ENCODE measurements at regions not wholly inside any gene's neighbourhood (a gene's known extent, or its start where the extent isn't known, plus 50 kb on each side); places are given as distances from the start of the nearest gene placed in this dataset.

DNA sequence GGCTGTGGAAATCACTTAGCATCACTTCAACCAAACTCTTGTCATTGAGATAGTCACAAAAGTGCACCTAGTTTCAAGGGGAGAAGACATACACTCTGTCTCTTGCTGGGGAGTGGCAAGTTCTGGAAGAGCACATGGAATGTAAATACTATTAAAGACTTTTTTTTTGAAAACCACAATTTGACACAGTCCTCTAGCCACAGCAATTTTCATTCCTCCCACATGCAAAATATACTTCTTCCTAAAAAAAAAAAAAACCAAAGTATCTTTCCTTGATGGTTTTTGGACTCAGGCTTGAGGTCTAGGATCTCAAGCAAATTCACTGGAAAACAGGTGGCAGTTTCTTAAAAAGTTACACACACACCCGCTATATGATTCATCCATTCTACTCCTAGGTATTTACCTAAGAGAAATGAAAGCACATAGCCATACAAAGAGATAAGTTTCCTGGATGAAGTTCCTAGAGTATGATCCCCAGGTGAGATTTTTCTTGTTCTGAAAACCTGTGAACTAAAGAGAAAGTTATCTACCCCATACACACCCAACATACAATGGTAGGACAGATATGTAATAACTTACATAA is 295.8 kb downstream of the SP3 start:
- peak; percentile 3 for DNase-seq (ENCODE audit: low spot score)

DNA sequence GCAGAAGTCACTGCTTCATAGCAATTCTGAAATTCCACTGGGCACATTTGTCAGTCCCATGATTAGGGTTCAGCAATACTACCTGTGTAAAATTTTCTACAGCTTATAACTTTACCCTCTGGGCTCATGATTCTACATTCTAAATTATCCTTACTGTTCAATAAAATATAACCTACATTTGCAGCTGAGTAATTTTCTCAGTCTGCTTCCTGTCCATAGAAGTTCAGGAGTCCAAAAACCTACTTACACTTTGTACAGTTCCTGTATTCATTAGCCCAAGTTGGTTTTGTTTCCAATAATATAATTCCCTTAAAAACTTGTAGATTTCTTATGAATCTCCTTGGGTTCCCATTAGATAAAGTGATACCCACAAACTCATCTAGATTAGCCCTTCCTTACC is 295.3 kb downstream of the SP3 start:
- no peak for DNase-seq (ENCODE audit: low spot score)

DNA sequence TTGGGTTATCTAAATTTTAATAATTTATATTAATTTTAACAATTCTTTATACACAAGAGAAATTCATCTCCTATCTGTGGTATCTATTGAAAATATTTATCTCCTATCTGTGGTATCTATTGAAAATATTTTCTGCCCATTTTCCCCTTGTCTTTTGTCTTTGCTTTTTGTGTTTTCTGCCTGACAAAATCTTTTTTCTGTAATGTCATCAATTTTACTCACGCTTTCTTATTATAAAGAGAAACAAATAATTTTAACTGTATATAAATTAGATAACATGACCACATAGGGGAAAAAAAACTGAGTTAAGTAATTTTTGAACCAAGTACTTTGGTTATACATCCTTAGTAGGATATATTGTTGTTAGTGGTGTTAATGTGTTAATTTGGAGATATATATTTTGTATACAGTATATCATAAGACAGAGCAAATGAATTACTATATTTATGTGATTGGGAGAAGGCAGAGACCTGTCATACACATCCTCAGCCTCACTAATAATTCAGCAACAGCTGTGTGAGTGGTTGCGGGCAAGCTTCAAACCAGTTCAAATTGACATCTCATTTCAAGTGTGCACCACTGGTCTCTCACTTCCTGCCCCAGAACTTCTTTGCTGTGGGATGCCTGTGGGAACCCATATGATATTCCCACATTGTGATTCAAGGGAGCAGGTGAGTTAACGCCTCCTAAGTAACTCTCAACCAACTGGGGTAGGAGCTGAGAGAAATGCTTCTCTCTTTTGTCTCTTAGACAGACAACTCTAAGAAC is 292.4 kb downstream of the SP3 start:
- no peak for DNase-seq (ENCODE audit: low spot score)

DNA sequence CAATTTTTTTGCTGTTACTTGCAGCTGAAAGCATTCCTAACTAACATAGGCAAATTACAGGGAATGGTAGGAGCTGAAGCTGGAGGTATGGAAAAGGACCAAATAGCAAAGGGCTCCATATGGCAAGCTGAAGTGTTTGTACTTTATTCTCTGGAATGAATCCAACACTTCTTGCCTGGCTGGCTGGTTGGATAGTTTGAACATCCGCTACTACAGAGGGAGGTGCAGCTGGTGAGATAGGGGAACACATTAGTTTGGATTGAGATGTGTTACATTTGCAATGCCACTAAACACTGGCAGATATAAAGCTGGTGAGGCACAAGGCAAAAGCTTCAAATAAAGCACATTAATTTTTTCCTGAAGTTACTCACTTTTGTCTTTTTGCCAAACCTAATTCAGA is 291.5 kb downstream of the SP3 start:
- no peak for DNase-seq (ENCODE audit: low spot score)

DNA sequence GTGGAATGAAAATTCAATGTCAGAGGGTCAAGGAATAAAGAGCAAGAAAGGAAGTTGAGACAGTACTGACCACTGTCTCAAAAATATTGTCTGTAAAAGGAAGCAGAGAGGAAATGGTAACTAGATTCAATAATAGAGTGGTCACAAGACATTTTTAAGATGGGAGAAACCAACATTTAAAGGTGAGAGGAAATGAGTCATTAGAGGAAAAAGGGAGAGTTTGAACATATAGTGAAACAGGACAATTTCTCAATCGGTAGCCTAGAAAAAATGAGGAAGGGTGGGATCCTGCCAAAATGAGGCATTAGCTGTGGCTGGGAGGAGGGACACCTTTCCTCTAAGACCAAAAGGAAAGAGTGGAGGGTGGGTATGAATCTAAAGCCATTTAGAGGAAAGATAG is 288.5 kb downstream of the SP3 start:
- DNase-seq (ENCODE audit: low spot score): no peak

DNA sequence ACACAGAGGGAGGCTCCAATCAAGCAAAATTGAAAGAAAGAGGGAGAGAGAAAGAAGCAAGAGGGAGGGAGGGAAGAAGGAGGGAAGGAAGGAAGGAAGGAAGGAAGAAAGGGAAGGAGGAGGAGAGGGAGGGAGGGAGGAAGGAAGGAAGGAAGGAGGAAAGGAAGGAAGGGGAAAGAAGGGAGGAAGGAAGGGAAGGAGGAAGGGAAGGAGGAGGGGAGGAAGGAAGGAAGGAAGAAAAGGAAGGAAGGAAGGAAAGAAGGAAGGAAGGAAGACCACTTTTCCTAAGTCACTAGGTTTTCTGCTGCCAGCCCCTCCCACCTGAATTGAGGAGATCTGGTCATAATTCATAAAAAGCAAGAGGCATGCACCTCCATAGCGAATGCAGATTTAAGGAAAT is 287.0 kb downstream of the SP3 start:
- no peak for DNase-seq (ENCODE audit: low spot score)

DNA sequence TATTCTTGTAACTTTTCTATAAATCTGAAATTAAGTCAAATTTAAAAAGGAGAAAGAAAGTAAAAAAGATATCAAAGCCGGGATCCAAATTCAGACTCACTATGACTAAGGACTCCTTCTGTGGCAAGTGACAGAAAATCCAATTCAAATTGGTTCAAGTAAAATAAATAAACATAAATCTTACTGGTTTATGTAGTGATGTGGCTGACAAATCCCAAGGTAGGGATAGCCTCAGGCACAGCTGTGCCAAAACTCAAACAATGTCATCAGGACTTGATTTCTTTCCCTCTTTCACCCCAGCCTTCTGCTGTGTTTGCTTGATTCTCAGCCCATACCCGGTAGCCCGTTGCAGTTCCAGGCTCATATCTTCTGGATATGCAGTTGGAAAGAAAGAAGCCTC is 284.6 kb downstream of the SP3 start:
- DNase-seq (ENCODE audit: low spot score): no peak

DNA sequence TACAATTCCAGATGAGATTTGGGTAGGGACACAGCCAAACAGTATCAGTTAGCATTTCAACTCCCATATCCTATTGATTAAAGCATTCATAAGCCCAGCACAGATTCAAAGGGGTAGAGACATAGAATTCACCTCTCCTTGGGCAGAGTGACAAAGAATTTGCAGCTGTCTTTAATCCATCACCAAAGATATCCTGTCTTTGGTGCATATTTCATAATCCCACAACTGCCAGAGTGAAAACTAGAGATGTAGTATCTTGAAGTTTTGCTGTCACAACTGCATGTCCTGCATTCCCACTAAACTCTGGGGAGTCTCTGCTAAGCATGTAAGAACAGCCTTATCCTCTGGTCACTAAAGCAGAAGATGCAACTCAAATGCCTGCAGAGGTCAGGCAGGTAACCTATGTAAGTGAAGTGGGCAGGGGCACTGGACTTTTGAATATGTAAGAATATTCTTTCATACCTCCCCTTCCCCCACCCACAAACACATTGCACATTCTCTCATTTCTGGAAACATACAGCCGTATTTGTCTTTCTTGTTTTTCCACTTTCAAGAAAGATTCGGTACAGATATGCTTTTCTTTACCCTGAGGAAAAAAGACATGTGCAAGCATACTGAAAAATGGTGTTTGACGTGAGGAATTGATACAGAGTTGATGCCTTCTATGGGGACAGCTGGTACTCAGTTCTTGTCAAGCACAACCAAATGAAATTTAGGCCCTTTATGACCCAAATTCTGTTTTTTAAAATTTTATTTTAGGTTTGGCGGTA is 283.1 kb downstream of the SP3 start:
- DNase-seq (ENCODE audit: low spot score): no peak

DNA sequence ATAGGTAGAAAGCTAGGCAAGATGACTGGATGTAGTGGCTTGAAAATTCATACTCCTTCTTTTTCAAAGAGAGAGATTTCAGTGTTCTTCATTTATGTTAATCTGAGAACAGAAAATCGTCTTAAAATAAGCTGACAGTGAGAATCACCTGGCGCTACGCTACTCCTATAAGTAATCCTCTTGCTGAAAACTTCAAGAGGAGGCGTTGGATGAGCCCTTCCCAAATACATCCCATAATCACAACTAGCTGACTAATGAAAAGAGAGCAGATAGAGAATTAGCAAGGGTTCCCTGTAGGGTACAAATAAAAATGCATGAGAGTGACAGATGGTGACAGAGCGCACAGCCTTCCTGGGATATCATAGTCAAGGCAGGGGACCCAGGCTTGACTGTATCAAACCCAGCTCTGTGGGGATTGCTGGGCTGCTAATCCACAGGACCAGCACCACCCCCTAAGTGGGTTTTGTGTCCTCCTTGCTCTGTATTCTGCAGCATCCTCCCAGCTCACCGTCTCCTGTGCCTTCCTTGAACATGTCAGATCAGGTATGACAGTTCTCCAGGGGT is 280.2 kb downstream of the SP3 start:
- no peak for DNase-seq (ENCODE audit: low spot score)

DNA sequence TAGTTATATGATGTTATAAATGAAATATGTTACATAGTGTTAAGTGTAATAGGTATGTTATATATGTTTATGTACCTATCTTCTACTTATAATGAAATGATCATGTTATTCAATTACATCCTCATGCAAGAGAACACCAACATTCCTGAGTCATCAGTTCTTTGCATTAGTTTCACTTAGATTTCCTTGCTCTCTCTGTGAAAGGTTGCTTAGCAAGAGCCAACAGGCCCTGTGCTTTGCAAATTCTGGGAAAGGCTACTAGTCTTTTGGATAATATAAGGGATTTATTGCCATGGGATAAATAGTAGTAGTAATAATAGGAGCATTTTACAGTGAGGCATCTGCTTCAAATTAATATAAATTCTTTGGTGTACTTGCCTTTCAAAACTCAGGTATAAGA is 274.8 kb downstream of the SP3 start:
- no peak for DNase-seq (ENCODE audit: low spot score)

DNA sequence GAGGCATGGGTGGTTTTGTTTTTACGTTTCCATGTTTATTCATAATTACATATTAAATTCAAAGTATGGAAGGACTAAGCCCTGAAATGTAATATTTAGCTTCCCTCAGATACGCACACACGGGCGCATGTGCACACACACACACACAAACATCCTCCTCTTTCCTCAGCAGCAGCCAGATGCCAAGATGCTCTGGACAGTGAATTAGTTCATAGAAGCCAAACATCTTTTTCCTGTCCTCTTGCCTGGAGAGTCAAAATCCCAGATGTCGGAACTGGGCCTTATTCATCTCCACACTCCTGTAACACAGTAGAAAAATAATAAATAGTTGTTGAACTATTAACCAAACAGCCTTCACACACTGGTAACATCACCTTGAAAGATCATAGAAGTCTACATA is 273.1 kb downstream of the SP3 start:
- DNase-seq (ENCODE audit: low spot score): no peak

DNA sequence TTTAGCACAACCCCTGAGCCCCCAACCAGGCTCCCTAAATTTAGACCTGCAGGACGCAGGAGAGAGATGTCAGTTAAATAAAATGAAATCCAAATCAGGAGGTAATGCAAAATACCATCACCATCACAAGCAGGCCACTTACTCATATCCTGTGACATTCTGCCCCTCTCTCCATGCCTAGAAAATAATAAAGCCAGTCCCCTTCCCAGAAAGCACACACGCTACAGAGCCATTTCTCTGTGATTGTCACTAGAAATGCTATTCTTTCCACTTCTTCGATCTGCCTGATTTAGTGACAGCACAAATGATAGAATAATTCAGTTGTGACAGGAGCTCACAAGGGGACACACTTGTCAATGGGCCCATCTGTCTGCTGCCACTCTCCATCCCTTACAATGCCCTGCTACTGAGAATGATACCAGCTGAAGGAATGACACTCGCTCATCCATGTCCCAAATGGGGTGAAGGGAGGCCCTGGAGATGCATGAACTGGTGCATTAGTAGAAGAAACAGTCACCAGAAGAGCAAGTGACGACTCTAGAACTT is 272.1 kb downstream of the SP3 start:
- DNase-seq (ENCODE audit: low spot score): no peak

DNA sequence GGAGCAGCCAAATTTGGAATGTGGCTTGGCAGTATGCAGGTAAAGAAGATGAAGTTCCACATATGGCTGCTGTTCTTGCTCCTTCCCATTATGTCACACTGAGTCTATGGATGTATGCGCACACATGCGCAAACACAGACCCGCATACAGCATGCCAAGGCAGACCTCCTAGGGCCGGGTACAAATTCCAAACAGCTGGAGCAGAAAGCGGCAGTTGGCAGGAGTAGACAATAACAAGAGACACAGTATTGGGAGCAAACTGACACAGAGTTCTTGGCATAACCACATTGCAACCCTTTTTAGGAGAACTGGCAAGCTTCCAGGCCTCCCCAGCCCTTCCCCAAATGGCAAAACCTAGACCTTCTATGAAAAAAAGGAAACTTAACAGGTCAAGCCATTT is 268.9 kb downstream of the SP3 start:
- DNase-seq (ENCODE audit: low spot score): no peak

DNA sequence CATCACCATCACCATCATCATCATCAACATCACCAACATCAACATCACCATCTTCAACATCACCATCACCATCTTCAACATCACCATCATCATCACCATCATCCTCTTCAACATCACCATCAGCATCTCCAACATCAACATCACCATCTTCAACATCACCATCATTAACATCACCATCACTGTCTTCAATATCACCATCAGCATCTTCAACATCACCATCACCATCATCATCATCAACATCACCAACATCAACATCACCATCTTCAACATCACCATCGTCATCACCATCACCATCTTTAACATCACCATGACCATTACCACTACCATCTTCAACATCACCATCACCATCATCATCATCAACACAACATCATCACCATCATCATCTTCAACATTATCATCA is 267.2 kb downstream of the SP3 start:
- DNase-seq (ENCODE audit: low spot score): no peak

DNA sequence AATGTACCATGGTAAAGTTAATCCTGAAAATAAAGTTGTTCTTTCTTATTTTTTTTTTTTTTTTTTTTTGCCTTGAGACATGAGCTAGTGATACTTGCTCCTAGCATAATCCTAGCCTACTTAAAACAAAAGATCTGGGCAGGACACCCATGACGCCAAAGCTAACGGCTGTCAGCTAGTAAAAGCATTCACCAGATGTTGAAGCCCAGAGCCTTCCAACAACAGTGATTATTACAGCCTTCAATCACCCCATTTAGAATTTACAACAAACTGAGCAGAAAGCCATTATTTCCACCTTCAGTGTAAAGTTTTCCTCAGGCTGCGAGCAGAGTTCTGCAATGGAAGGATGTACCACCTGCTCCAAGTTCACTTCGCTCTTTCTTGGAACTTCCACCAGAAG is 259.5 kb downstream of the SP3 start:
- no peak for DNase-seq (ENCODE audit: low spot score)

DNA sequence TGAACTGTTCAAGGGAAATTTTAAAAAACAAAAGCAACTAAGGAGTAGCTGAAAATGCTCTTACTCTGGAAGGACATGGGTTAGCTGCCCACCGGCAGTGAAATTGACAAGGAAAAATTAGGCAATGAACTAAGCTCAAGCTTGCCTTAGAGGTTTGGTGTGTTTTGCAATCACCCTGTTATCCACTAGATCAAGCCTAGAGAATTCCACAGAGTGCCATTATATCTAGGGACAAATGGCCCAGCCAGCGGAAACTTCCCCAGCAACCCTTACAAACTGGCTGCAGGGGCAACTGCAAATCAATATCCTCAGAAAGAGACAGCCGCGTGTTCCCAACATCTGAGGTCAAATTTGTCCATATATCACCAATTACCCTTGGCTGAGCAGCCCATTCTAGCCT is 258.2 kb downstream of the SP3 start:
- no peak for DNase-seq (ENCODE audit: low spot score)

DNA sequence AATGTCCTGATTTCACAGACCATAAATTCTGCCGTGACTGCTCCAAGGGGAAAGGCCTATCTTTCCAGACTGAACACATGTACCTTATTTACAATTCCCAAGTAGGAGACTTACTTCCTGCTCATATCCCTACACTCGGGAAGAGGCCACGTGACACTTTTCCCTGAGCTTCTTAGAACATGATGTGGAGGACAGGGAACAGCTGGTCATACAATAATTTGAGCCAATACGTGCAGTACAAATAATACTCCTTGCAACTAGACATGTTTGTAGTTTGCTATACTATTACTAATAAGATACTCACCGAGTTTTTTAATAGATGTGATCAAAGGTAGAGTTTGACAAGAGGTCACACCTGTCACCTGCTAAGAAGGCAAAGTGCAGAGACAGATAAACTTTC is 256.4 kb downstream of the SP3 start:
- DNase-seq (ENCODE audit: low spot score): no peak

DNA sequence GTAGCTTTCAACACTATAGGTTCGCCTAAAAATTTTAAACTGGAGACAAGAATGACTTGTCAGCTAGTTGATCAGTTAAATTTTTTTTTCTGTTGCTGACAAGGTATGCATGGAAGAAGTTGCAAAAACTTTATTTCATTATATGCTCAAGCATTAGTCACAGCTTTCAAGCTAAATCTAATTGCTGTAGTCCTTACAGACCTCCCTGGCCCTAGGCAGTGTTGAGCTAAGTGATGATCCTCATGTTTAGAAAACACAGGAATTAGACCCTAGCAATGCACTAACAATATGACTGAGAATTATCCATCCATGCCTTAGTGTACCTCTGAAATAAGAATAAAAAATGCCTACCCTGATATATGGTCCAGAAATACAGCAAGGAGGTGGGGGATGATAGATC is 253.4 kb downstream of the SP3 start:
- no peak for DNase-seq (ENCODE audit: low spot score)

DNA sequence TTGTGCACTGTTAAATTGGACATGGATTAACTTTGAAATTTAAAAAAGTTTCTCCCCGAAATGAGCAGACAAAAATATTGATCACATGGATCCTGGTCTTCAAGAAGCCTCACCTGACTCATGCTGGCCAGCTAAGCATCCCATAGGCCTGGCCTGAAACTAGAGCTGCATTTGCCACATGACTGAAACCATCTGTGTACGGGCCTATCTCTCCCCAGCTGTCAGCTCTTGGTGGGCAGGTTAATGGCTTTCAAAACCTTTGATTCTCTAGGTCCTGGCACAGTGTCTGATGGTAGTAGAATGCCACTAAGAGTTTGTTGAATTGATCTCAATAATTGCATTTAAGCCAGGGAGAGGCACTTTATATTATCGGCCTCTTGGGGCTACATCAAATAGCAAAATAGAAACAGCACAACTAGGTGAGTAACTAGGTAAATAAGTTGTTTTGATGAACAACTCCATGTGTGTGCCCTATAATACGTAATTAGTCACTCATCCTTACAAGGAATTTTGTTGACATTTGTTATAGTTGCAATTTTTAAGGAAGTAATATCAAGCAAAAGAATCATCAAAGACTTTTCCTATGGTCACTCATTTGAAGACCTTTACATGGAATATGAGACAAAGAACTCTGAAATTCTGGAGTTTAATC is 251.1 kb downstream of the SP3 start:
- no peak for DNase-seq (ENCODE audit: low spot score)

DNA sequence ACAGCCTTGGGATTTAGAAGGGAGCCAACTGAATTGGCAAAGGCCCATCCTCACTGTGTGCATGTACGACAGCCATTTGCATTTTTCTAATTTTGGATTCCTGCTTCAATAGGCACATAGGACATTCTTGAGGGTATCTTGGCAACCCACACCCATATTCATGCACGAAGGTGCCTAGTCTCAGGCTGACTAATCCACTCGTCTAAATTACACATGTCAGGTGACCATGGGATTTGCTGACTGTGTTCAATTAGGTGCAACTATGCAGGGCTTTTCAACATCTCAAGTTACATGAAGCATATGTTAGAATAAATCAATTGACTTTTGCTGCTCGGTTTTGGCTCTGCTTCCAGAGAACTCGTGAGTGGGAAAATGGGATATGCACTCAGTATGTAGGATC is 249.7 kb downstream of the SP3 start:
- DNase-seq (ENCODE audit: low spot score): no peak

DNA sequence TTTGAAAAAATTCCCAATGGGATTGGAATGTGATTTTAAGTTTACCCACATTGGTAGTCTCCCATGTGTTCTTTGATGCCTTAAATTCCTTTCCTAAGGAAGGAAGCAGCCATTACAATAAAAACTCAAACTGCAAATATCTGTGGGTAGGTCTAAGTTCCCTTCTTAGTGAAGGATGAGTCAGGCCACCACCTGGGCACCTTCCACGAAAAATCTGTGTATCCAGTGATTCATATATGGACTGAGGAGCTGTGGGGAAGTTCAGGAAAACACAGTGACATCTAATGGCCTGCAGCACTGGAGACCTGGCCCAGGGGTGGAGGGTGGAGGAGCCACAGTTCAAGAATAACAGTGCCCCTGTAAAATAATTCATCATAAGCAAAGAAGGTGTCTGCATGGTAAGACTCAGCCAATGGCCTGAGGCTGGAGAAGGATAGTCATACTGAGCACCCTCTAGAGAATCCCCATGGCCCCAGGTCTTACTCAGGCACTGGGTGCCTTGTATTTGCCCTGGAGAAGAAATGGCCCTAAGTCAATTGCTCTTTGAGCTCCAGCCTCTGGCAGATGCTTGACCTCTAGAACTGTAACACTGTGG is 248.6 kb downstream of the SP3 start:
- DNase-seq (ENCODE audit: low spot score): no peak

DNA sequence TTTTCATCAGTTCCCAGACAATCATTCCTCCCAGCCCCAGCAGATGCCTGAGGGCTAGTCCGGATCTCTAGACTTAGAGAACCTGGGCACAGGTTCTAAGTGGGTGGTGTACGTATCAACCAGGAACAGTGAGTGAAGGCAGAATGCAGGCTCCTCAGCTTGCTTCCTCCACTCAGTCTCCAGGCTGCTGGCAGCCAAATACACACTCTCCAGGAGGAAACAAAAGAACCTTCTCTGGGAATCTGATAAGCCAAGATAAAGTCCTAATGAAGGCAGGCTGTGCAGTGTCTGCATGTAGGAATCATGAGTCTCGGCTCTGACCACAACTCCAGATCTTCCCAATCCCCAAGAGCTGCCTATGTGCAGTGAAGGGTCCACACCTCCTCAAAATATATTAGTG is 245.7 kb downstream of the SP3 start:
- DNase-seq (ENCODE audit: low spot score): no peak

All from LoVo (cell line).